OCI-LY3 (cell line): ENCODE measurements at regions not wholly inside any gene's neighbourhood (a gene's known extent, or its start where the extent isn't known, plus 50 kb on each side); places are given as distances from the start of the nearest gene placed in this dataset.

Experiments
- H2AFZ ChIP-seq: fragments of 200-600, 300-600 bp; shearing (Covaris generic); 2 replicates; pipeline ENCODE4 v1.6.0; 2014; ENCODE audit warnings: antibody characterized with exemption, low read depth, low read length
- H3K27ac ChIP-seq: fragments of 200-600, 300-600 bp; sonication (generic); 2 replicates; pipeline ENCODE4 v1.5.1; 2014; ENCODE audit warnings: mild to moderate bottlenecking, low read length, moderate library complexity, mixed read lengths
- H3K27me3 ChIP-seq: fragments of 200-600, 300-600 bp; sonication (generic); 2 replicates; pipeline ENCODE4 v1.6.1; 2014; ENCODE audit warnings: low read depth, low read length, mixed read lengths
- H3K36me3 ChIP-seq: fragments of 200-600, 300-600 bp; sonication (generic); replicated peaks from 2 replicates; pipeline ENCODE3; 2014; ENCODE audit warnings: low read depth, low read length, mixed read lengths
- H3K4me1 ChIP-seq: fragments of 300-600, 200-600 bp; sonication (generic); 2 replicates; pipeline ENCODE4 v1.6.1; 2014; ENCODE audit warnings: low read length, mixed read lengths
- H3K4me2 ChIP-seq: fragments of 200-600, 300-600 bp; sonication (generic); 2 replicates; pipeline ENCODE4 v1.6.1; 2014; ENCODE audit warnings: low read length, mixed read lengths
- H3K4me3 ChIP-seq: fragments of 300-600, 200-600 bp; sonication (generic); 2 replicates; pipeline ENCODE4 v1.5.1; 2014; ENCODE audit warnings: antibody characterized with exemption, mild to moderate bottlenecking, low read length, moderate library complexity
- H3K79me2 ChIP-seq: fragments of 300-600, 200-600 bp; shearing (Covaris generic); 2 replicates; pipeline ENCODE4 v1.6.1; 2014; ENCODE audit warnings: mild to moderate bottlenecking, low read length, mixed read lengths
- H3K9ac ChIP-seq: fragments of 300-600, 200-600 bp; shearing (Covaris generic); 2 replicates; pipeline ENCODE4 v1.6.0; 2014; ENCODE audit warnings: mild to moderate bottlenecking, low read length, moderate library complexity
- H3K9me3 ChIP-seq: fragments of 200-600, 300-600 bp; shearing (Covaris generic); 2 replicates; pipeline ENCODE4 v1.6.1; 2014; ENCODE audit warnings: low read length, mixed read lengths; ENCODE audit not compliant: insufficient read depth
- H4K20me1 ChIP-seq: fragments of 200-600, 300-600 bp; sonication (generic); 2 replicates; pipeline ENCODE4 v1.6.1; 2016; ENCODE audit warnings: low read length, mixed read lengths; ENCODE audit not compliant: insufficient read depth
- CTCF ChIP-seq: fragments of 200-600, 300-600 bp; sonication (generic); IDR thresholded peaks from 2 replicates; pipeline ENCODE4 v1.5.1; 2014; ENCODE audit warnings: antibody characterized with exemption, low read length, low read depth
- EZH2phosphoT487 ChIP-seq: fragments of 200-600 bp; shearing (Covaris generic); IDR thresholded peaks from 2 replicates; pipeline ENCODE4 v1.6.1; 2018; ENCODE audit warnings: antibody characterized with exemption, mixed run types, low read depth

GRCh38 chr5:25716680-25717079 is 1071.9 kb upstream of the CDH10 start:
- H3K4me1 ChIP-seq, result peaks cover 5% of the 10 kb centered on the region; the same call in 1 of the 2 replicates

DNA sequence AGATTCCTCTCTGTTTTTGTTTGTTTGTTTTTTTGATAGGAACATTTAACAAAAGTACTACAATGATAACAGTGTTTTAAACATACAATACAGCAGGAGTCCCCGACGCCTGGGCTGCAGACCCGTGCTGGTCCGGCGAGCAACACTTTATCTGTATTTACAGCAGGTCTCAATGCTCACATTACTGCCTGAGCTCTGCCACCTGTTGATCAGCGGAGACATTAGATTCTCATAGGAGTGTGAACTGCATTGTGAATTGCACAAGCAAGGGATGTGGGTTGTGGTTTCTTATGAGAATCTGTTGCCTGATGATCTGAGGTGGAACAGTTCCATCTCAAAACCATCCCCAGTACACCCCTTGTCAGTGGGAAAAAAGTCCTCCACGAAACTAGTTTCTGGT is 1068.5 kb upstream of the CDH10 start:
- no peak overlapping the region for H2AFZ ChIP-seq
- H3K9me3 ChIP-seq, result no peaks in the 10 kb centered on the region

More at GRCh38 chr5:25716680-25717079, 1071.9 kb upstream of the CDH10 start:
- no peaks in the 10 kb centered on the region for H3K27me3 ChIP-seq
- no peak for TF ChIP-seq CTCF
- TF ChIP-seq EZH2phosphoT487, result no peak
- H3K79me2 ChIP-seq, result no peaks in the 10 kb centered on the region
- no peaks in the 10 kb centered on the region for H3K36me3 ChIP-seq
- H3K9ac ChIP-seq, result no peak overlapping the region
- H4K20me1 ChIP-seq, result no peaks in the 10 kb centered on the region
- H3K4me2 ChIP-seq, result no peak overlapping the region
- no peak overlapping the region for H2AFZ ChIP-seq
- no peak overlapping the region for H3K4me3 ChIP-seq
- no peak overlapping the region for H3K27ac ChIP-seq
- H3K9me3 ChIP-seq, result no peaks in the 10 kb centered on the region

DNA sequence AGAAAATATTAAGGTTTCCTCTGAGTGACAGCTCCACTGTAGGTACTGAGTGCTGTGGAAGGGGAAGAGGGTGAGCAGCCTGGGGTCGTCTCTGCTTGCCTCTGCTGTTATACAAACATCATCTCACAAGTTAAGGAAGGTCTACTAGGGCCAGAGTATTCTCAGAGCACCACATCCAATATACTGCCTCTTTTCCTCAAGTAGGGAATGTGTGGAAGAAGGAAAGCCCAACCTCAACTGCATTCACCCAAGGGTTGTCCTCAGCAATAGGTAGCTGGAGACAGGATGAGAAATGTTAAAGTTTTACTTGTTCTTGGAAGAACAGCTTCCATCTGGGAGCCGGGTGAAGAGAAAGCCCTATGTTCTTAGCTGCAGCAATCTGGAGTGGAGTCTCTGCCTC is 1062.3 kb upstream of the CDH10 start:
- no peak overlapping the region for H2AFZ ChIP-seq
- no peak overlapping the region for H3K9ac ChIP-seq
- TF ChIP-seq CTCF (no peak), EZH2phosphoT487 (no peak)
- H3K4me3 ChIP-seq, result no peak overlapping the region
- H3K27me3 ChIP-seq, result no peaks in the 10 kb centered on the region
- H3K27ac ChIP-seq, result no peak overlapping the region
- no peaks in the 10 kb centered on the region for H3K9me3 ChIP-seq
- no peaks in the 10 kb centered on the region for H3K79me2 ChIP-seq
- no peaks in the 10 kb centered on the region for H4K20me1 ChIP-seq
- no peak overlapping the region for H3K4me2 ChIP-seq
- no peaks in the 10 kb centered on the region for H3K36me3 ChIP-seq
- H3K4me1 ChIP-seq, result peaks cover 1% of the 10 kb centered on the region; the same call in 1 of the 2 replicates

More for the DNA sequence above, 1068.5 kb upstream of the CDH10 start:
- Histone ChIP-seq H3K27me3 (no peaks in the 10 kb centered on the region), H3K27ac (no peak overlapping the region), H3K4me2 (no peak overlapping the region), H3K36me3 (no peaks in the 10 kb centered on the region), H4K20me1 (no peaks in the 10 kb centered on the region), H3K4me3 (no peak overlapping the region), H3K79me2 (no peaks in the 10 kb centered on the region), H3K4me1 (peaks cover 5% of the 10 kb centered on the region; the same call in 1 of the 2 replicates), H3K9ac (no peak overlapping the region)
- TF ChIP-seq CTCF, result no peak
- TF ChIP-seq EZH2phosphoT487, result no peak

DNA sequence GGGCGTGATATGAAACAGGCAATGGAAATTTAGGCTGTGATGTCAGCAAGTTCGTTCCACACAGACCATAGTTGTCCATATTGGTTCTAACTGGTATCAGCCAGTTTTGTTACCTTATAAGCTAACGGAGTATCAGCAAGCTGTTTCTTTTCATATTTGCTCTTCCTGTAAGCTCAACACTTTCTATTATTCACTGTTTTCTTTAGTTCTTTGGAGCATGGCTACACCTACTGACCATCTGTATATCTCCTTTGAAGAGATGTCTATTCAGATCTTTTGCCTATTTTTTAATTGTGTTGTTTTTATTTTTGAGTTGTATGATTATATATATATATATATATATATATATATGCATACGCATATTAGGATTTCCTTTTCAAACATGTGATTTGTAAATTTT is 1057.2 kb upstream of the CDH10 start:
- H4K20me1 ChIP-seq, result no peaks in the 10 kb centered on the region
- no peak overlapping the region for H3K4me2 ChIP-seq
- H3K36me3 ChIP-seq, result no peaks in the 10 kb centered on the region
- no peak overlapping the region for H3K27ac ChIP-seq
- no peaks in the 10 kb centered on the region for H3K4me1 ChIP-seq
- H3K9me3 ChIP-seq, result no peaks in the 10 kb centered on the region
- H3K79me2 ChIP-seq, result no peaks in the 10 kb centered on the region
- no peak overlapping the region for H3K9ac ChIP-seq
- no peak overlapping the region for H2AFZ ChIP-seq
- no peaks in the 10 kb centered on the region for H3K27me3 ChIP-seq
- no peak overlapping the region for H3K4me3 ChIP-seq
- TF ChIP-seq EZH2phosphoT487, result no peak
- no peak for TF ChIP-seq CTCF
